DMS114 treated with DMSO at 0.1 percent for 48 hours (cell line): ENCODE measurements at regions not wholly inside any gene's neighbourhood (a gene's known extent, or its start where the extent isn't known, plus 50 kb on each side); places are given as distances from the start of the nearest gene placed in this dataset.

Source experiments
- DNase-seq: peaks from one replicate; lab custom pipeline; 2025; ENCODE audit not compliant: unreplicated experiment; lab: John Stamatoyannopoulos, UW

DNA sequence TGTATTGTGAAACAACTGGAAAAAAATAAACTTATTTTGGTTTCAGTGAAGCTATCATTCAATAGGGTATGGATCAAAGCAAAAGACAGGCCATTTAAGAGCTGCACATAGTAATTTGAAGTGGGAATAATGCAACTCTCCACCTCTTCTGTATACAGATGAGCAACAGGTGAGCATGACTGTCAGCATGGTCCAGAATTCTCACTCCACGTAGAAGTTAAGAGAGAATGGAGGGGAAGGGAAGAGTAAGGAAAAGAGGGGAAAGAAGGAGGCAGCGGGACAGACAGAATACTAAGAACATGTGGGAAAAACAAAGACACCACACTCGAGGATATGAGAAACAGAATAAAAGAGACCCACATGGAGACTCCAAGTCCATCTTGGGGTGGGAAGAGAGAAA lies 396.1 kb upstream of the GRIA1 start:
- no peak for DNase-seq

DNA sequence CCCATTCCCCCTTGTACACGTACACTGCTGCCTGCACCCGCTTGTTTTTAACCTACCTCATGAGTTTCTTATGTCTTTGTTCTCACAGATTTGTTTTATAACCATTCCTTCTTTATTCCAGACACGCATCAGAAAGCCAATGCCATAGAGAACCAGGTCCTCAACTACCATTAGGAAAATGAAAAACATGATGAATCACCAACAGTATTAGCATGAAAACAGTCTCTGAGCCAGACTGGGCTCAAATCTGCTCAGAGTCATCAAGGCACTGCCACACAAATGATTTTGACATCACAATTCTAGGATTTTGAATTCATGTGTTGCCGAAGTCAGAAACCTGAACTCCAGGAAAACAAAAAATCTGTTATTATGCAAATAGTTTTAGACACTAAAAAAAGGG lies 394.1 kb upstream of the GRIA1 start:
- no peak for DNase-seq

DNA sequence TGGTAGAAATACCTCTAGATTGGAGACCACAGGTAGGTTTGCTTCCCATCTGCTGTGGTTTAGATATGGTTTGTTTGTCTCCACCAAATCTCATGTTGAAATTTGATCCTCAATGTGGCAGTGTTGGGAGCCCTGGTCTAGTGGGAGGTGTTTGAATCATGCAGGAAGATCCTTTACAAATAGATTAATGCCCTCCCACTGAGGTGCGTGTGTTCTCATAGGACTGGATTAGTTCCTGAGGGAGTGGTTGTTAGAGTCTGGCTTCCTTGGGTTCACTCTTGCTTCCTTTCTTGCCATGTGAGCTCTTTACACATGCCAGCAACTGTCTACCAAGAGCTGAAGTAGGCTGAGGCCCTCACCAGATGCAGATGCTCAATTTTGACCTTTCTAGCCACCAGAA lies 391.1 kb upstream of the GRIA1 start:
- no peak for DNase-seq

DNA sequence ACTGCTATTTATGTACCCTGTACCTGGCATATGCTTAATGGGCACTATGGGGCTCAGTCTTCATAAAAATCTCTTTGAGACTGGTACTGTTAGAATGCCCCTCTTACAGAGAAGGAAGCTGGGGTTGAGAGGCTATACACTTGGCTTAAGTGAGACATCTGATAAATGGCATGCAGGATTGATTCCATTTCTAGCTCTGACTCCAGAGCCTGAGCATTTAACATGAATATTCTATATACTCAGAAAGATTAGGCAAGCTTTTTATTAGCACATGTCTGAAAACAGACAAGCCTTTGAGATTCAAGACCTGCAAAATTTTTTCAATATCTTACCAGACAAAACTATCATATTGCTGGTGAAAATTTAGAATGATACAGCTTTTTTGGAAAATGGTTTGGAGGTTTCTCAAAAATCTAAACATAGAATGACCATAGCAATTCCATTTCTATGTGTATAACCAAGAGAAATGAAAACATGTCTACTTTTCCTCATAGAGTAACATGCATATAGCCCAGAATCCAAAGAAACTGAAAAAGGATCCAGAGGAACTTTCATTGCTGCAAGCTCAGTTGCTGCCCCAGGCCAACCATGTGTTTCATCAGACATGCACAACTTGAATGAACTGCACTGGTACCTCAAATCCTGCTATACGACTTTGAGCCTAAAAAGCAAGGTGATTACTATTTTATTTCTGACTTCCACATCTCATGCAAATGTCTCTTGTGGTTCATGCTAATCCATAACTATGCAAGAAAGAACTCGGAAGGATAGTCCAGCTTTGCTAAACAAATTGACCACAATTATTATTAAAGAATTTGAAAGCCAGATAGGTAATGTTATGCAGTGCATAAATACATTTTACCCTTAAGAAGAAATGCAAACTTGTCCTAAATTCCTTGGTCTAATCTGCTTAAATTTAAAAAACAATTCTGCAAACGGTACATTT lies 389.0 kb upstream of the GRIA1 start:
- DNase-seq, result no peak

DNA sequence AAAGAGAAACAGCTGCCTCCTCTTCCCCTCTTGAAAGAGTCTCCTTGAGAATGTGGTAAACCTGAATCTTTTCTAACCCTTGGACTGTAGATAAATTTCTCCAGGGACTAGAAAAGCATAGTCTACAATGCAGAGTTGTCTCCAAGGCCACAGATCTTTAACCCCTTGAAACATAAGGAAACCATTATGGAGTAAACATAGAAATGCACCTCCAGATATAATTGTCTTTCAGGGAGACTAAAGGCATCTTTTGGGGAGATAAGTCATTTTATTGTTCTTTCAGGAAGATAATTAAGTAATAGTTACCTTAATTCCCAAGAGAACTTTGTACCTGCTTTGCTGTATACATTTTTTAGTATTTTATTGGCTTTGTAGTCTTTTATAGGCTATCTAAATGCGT lies 373.6 kb upstream of the GRIA1 start:
- no peak for DNase-seq

DNA sequence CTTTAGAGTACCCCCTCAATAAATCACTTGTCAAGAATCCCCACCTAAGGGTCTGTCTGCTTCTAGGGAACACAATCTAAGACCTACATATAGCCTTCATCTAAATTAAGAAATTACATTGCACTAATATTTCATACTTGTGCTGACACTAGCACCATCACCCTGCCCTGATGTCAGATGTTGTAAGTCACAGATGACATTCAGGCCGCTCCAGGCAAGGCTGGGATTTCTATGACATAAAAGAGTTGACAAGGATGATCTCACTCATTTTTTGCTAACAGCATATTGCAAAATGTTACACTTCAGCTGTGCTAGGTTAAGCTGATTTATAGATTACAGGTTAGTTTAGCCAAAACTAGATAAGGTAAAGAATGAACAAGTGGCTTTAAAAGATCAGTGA lies 372.5 kb upstream of the GRIA1 start:
- no peak for DNase-seq

DNA sequence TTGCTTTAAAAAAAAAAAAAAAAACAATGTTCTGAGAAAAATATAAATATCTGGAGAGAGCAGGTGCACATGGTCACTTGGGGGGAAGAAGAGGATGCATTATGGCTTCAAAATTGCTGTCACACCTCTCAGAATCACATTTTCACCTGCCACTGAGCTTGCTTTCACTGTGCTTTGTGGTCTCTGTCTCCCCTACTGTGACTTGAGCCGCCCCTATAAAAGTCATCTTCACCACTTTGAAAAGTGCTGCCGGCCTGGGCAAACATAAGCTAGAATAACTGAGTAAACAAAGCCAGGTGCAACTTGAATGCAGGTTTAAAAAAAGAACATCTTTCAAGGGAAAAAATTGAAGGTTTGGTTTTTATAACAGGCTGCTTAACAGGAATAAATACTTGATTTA lies 368.1 kb upstream of the GRIA1 start:
- DNase-seq, result no peak

DNA sequence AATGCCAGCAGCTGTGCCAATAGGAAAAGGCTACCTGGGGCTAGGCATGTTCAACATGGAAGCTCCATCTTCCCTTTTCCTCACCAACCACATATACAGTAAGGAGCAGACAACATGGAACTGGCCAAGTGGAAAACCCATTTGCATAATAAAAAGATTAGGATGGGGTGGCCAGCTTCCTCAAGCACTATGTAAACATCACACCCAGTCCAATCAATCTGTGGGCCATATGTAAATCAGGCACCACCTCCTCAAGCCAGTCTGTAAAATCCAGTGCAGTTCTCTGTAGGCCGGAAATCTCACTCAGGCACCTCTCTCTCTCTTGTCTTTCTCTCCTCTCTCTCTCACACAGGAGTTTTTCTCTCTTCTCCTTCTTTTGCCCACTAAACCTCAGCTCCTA lies 360.2 kb upstream of the GRIA1 start:
- no peak for DNase-seq

DNA sequence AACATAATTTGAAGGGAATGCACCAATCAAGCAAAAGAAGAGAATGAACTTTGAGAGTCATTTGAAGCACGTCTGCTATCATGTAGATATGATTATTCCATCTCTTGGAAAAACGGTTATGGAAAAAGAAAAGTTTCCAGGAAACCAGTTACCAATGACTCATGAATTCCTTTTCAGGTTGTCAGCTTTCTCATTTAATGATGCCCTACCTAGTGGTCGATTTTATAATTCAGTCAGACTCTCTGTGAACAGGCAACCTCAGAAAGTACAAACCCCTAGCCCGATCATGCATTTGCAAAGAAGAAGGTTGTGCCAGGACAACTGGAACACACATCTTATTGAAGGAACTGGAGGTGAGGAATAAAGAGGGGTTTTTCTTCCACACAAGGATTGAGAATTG lies 355.1 kb upstream of the GRIA1 start:
- no peak for DNase-seq

DNA sequence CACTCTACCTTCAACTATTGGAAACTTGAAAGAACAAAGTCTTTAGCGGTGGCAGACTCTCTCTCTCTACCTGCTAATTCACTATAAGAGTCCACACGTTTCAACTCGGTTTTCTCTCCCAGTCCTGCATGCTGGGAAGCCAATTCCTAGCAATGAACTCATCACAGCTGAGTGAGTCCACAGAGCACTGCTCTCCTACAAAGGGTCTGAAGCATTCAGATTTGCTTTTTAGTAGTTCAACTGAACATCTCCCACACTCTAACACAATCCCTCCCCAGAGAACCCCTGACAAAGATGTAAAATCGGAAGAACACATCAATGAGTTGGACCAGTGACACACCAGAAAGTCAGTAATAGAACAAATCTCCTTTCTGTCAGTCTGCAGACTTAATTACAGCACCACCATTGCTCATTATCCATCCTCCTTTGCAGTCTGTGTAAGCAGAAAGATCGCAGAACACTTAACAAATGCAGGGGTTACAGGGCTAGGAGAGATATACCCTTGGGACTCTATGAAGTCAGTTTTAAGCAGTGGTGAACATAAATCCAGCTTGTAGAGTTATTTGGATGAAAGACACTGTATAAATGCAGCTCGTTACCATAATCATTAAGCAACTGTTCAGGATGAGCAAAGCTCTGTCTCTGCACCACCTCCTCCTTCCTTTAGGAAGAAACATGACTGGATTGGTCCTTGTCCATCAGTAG lies 353.4 kb upstream of the GRIA1 start:
- no peak for DNase-seq

DNA sequence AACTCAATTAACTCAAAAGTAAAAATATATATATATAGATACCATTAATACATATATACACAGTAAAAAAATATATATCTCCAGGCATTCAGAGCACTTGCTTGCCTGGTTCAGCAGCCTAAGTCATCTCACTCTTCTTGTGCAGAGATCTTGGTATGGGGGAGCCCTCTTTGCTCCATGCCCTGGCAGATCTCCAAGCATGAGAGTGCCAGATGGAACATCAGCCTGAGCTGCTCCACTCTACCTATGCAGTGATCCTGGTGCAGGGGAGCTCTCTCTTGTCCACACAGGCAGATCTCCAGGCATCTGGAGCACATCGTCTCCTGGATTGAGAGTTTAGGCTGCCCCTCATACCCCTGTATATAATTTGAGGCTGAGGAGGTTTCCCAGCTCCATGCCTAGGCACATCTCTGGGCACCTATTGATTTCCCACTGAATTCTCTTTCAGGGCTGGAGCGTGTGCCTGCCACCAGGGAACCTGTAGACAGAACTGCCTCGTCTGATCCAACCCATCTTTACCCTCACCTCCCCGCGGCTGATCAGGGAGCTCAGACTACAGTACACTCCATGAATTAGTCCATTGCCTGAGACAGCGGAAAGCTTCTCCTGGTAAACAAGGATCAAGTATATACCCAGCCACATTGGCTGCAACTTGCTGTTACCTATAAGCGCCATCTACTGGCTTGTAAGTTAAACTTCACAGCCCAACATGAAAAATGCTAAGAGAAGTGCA lies 342.4 kb upstream of the GRIA1 start:
- DNase-seq, result peak; percentile 29

DNA sequence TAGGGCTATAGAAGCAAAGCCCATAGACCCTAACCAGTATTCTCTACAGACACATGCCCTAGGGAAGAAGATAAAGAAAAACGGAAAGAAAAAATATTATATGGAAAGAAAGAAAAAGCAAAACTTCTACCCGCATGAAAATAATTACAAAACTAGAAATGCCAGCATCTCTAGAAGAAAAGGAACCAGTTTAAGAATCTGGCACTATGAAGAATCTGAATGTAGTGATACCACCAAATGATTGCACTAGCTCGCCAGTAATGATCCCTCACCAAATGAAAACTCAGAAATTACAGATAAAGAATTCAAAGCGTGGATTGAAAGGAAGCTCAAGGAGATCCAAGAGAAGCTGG lies 341.9 kb upstream of the GRIA1 start:
- DNase-seq, result no peak

DNA sequence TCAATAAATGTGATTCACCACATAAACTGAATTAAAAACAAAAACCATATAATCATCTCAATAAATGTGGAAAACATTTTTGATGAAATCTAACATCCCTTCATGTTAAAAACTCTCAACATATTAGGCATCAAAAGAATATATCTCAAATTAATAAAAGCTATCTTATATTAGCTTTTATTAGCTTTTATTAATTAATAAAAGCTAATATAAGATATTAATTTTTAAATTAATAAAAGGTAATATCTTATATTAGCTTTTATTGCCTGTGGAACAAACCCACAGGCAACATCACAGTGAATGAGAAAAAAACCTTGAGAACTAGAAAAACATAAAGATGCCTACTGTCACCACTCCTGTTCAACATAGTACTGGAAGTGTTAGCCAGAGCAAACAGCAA lies 338.9 kb upstream of the GRIA1 start:
- DNase-seq, result no peak

DNA sequence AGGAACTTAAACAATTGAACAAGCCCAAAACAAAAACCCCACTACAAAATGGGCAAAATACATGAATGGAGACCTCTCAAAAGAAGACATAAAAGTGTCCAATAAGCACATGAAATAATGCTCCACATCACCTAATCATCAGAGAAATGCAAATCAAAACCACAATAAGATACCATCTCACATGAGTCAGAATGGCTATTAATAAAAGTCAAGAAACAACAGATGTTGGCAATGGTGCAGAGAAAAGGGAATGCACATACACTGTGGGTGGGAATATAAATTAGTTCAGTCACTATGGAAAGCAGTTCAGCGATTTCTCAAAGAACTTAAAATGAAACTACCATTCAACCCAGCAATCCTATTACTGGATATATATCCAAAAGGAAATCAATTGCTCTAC lies 337.4 kb upstream of the GRIA1 start:
- no peak for DNase-seq

DNA sequence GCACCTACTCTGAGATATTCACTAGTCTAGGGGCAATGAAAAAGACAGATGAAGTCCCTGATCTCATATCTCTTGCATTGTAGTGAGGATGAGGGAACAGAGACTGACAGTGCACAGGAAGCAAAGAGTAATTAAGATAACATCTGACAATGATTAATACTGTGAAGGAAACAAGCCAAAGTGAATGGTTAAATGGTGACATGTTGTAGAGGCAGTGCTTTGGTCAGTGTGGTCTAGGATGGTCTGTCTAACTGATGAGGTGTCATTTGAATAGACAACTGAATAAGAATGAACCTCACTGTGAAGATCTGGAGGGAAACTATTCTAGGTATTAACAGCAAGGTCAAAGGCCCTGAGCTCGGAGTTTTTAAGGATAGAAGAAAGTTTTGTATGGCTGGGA lies 333.3 kb upstream of the GRIA1 start:
- DNase-seq, result no peak

DNA sequence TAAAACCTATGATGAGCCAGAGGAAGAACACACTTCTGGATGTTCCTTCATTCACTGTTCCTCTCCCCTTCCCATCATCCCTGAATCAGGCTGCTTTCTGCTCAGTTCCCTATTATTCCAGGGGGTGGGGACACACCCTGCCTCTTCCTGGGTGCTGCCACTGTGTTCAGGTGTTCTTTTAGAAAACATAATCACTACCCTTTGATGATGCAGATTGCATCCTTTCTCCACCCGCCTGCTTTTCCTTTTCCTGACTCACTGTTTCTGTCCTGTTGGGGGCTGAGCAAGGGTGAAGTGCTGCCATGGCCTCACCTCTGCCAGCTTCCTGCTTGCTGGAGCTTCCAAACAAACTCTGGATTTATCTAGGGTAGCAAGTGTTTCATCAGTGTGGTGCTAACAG lies 331.9 kb upstream of the GRIA1 start:
- no peak for DNase-seq

DNA sequence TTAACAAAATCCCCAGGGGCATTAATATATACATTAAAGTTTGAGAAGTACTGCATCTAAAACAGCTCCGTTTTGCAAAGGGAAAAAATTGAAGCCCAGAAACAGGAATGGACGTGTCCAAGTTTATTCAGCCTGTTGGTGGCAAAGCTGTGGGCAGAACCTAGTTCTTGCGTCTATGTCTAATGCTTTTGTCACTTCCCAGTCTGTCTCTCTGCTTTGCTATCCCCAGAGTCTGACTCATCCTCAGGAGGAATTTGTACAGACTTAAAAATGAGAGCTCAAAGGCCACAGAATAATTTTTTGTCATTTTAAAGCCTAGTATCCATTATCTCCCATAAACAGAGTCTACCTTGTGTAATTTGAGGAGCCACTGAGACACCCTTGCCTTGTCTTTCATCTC lies 330.9 kb upstream of the GRIA1 start:
- no peak for DNase-seq

DNA sequence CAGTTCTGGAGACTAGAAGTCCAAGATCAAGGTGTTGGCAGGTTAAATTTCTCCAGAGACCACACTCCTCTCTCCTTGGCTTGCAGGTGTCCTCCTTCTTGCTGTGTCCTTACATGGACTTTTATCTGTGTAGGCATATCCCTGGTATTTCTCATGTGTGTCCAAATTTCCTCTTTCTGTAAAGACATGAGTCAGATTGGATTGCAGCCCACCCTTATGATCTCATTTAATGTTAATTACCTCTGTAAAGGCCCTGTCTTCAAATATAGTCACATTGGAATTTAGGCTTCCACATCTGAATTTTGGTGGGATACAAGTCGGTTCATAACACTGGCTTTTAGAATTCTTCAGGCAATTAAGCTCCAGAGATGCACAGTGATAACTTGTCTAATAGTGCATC lies 322.2 kb upstream of the GRIA1 start:
- no peak for DNase-seq

DNA sequence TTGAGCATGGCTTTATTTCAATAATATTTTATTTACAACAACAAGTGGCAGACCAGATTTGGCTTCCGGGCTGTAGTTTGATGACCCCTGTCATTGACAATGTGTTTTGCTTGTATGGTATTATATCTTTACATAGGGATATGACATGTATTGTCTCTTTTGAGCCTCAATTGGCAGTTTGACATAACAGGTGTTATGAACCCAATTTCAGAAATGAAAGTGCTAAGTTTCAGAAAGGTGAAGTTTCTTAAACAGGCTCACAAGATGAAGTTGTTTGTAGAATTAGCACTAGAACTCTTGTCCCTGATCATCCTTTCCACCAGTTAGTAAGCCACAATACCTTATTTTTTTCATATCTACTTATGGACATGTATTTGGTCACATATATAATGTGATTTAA lies 303.0 kb upstream of the GRIA1 start:
- no peak for DNase-seq

DNA sequence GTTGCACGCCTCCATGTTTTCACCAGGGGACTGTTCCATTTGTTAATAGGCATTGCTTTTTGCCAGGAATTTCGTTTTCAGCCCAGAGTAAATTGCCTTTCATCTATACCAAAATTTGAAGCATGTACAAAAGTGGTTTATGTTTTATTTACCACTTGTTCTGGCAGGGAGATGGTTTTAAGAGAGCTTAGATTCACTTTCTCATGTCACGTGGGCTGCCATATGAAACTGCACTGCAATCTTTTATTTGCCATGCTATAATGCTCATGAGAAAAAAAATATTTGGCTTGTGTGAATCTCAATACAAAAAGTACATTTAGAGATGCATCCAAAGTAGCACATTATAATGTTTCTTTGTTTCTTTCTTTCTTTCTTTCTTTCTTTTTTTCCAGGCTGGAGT lies 284.1 kb upstream of the GRIA1 start:
- no peak for DNase-seq

DNA sequence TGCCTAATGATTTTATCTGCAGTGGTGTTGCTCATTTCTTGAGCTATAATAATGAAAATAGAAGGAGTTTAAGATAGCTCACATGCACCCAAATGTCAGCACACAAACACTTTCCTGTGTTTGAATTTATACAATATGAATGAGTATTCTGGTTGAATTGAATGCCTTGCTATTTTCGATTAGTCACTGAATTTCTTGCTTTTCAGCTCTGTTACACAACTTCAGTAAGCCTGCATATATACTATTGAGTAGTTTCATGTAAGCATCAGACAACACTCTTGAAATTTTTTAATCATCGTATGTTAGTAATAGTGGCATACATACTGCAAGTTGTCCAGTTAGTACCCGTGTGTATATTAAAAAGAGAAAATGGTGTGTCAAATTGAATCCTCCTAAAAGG lies 281.5 kb upstream of the GRIA1 start:
- DNase-seq, result no peak

DNA sequence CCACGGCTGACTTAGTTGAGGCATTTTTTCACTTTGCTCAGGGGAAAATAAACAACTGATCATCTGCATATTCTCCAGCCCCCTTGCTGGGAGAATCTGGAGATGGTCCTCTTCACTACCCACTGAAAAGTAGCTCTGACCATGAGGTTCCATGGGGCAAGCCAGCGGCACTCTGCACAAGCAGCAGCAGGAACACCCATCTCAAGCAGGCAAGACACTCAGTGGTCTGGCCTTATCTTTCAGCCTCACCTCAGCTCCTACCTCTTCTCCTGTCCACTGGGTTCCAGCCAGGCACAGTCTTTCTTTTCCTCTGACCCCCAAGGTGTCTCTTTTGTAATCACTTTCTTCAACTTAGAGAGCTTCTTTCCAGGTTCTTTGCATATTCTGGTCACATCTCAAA lies 280.8 kb upstream of the GRIA1 start:
- no peak for DNase-seq
